ENCODE measurements at regions not wholly inside any gene's neighbourhood (a gene's known extent, or its start where the extent isn't known, plus 50 kb on each side); places are given as distances from the start of the nearest gene placed in this dataset.

DNA sequence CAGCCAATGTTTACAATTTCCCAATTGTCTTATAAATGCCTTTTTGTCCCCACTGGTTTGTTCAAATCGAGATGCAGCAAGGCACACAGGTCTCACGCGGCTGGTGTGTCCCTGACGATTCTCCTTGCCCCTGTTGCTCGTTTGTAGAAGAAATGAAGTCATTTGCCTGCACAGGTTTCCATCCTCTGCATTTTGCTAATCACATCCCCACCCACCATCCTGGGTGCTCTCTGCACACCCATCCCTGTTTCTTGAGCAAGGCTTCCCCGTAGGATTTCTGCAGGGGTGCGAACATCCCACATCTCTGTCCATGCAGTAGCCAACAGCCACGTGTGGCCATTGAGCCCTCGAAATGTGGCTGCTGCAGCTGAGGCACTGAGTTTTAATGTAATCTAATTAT lies 59.8 kb upstream of the SOX1 start:
- TF ChIP-seq, protein P1, sequence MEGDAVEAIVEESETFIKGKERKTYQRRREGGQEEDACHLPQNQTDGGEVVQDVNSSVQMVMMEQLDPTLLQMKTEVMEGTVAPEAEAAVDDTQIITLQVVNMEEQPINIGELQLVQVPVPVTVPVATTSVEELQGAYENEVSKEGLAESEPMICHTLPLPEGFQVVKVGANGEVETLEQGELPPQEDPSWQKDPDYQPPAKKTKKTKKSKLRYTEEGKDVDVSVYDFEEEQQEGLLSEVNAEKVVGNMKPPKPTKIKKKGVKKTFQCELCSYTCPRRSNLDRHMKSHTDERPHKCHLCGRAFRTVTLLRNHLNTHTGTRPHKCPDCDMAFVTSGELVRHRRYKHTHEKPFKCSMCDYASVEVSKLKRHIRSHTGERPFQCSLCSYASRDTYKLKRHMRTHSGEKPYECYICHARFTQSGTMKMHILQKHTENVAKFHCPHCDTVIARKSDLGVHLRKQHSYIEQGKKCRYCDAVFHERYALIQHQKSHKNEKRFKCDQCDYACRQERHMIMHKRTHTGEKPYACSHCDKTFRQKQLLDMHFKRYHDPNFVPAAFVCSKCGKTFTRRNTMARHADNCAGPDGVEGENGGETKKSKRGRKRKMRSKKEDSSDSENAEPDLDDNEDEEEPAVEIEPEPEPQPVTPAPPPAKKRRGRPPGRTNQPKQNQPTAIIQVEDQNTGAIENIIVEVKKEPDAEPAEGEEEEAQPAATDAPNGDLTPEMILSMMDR (conservative IDR thresholded peaks at IDR 0.05) = no peak
- TF ChIP-seq ZFX (IDR thresholded peaks at IDR 0.05) = no peak
- H3K27ac ChIP-seq = no peak overlapping the region

DNA sequence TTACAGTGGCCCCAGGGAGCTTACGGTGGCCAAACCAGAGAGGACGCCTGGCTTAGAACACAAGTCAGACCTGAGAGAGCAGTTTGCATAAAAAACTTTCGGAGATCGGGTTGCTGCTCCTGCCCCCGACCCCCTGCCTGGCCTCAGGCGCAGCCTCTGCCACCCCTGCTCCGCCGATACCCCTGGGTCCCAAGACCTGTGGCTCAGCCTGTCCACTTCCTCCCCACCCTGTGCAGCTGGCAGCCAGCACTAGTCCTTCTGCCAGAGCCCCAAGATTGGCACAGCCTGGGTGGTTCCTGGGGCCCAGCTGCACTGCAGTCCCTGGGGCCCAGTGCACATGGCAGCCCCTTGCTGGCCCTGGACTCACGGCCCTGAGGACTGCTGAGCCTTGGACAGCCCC lies 56.2 kb upstream of the SOX1 start:
- no peak overlapping the region for H3K27ac ChIP-seq
- TF ChIP-seq, protein P1 (conservative IDR thresholded peaks at IDR 0.05) = no peak
- no peak for TF ChIP-seq ZFX (IDR thresholded peaks at IDR 0.05)

DNA sequence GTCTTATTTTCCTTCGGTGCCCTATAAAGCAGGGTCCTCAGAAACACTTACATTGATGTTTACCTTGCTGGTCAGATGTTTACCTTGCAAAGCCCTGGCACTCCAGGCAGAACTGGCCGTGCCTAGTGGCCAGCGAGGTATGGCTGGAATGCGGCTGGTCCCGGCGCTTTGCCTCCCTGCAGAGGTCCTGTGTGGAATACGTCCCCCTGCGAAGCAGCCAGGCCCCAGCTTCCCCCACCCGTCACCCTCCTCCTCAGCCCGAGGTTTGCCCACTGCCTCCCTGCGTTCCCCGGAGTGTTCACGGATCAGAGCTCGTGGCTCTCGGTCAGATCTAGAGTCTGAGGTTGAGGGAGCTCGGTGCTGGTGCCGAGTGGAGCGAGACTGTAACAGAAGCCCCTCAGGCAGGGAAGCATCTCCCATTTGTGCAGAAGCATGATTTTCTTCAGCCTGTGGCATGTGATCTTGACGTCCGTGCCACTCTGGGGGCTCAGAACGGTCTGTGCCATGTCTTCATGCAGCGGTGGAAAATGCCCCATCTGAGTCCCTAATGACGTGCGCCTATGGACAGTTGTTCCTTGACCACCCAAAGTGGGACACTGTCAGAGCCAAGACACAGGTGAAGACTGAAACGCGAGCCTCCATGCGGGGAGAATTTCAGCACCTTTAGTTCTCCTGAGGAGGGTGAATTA lies 54.8 kb upstream of the SOX1 start:
- no peak overlapping the region for H3K27ac ChIP-seq
- no peak for TF ChIP-seq ZFX (IDR thresholded peaks at IDR 0.05)
- TF ChIP-seq, protein P1 (conservative IDR thresholded peaks at IDR 0.05) = no peak

DNA sequence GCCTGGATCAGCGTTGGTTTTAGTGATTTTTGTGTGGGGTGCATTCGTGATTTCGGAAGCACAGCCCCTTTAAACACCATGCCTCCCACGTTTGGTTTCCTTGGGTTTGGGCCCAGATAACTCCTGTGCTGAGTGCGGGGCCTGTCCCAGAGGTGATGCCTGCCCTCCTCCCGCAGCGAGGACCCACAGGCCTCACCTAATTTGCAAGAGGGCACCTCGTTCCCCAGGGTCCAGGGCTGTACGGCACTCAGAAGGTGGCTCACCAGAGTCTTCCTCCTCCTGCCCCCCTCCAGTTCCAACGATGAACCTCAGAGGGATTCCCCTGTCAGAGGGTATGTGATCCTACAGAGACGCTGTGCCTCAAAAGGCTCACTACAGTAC lies 54.3 kb upstream of the SOX1 start:
- TF ChIP-seq, protein P1 (conservative IDR thresholded peaks at IDR 0.05) = no peak
- no peak for TF ChIP-seq ZFX (IDR thresholded peaks at IDR 0.05)
- H3K27ac ChIP-seq = no peak overlapping the region

DNA sequence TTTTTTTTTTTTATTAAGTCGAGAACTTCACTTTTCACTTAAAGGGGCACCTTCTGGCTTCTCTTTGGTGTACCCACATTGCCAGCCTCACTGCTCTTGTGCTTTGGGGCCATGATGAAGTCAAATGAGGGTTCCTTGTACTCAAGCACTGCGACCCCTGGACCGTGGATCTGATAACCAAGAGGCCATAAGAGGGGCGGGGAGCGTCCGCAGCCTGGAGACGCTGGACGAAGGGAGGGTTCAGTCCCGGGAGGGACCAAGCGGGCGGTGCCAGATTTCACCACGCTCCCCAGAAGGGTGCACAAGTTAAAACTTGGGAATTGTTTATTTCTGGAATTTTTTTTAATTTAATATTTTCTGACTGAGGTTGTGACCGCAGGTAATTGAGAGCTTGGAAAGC lies 53.3 kb upstream of the SOX1 start:
- H3K27ac ChIP-seq = no peak overlapping the region
- TF ChIP-seq ZFX (IDR thresholded peaks at IDR 0.05) = no peak
- TF ChIP-seq, protein P1 (conservative IDR thresholded peaks at IDR 0.05) = no peak

DNA sequence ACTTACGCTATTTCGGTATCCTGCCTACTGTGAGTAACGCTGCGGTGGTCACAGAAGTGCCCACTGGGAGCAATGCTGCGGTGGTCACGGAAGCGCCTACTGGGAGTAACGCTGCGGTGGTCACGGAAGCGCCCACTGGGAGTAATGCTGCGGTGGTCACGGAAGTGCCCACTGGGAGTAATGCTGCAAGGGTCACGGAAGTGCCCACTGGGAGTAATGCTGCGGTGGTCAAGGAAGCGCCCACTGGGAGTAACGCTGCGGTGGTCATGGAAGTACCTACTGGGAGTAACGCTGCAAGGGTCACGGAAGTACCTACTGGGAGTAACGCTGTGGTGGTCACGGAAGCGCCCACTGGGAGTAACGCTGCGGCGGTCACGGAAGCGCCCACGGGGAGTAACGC lies 52.1 kb upstream of the SOX1 start:
- H3K27ac ChIP-seq = no peak overlapping the region
- TF ChIP-seq, protein P1 (conservative IDR thresholded peaks at IDR 0.05) = no peak
- TF ChIP-seq ZFX (IDR thresholded peaks at IDR 0.05) = no peak

All from C4-2B (cell line).